GM19468 (cell line): ENCODE measurements at regions not wholly inside any gene's neighbourhood (a gene's known extent, or its start where the extent isn't known, plus 50 kb on each side); places are given as distances from the start of the nearest gene placed in this dataset.

ENCODE experiments used
- ATAC-seq: cut with Tn5 transposase; IDR thresholded peaks from one replicate; pipeline ENCODE4 v1.9.1; 2021; ENCODE audit warnings: mild to moderate bottlenecking, moderate library complexity, moderate number of reproducible peaks; ENCODE audit not compliant: unreplicated experiment; ENCODE audit errors: extremely low read depth

DNA sequence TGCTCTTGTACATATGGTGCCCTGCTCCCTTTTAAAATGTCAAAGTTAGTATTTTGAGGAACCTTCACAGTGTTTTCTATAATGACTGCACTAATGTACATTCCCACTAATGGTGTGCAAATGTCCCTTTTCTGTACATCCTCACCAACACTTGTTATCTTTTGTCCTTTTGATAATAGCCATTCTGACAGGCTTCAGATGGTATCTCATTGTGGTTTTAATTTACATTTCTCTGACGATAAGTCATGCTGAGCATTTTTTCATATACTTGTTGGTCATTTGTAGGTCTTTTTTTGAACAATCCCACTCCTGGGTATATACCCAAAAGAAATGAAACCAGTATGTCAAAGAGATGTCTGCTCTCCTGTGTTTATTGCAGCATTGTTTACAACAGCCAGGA lies 268.3 kb downstream of the FBXO15 start:
- no peak for ATAC-seq

DNA sequence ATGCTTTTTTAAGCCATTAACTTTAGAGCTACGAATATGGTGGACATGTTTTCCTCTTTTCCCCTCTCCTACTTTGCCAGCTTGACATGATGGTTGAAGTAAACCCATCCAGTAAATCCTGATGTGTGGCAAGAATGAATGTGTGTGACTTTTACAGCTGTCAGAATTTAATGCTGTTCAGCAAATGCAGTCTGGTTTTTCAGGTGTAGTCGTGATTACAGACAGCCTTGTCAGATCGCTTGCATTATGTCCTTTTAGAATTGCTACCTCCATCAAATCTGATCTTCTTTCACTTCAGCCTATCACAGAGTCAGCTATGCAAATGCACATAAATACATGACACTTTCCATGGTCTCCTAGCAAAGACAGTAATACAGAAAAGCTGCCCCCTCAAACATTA lies 278.5 kb downstream of the FBXO15 start:
- no peak for ATAC-seq

DNA sequence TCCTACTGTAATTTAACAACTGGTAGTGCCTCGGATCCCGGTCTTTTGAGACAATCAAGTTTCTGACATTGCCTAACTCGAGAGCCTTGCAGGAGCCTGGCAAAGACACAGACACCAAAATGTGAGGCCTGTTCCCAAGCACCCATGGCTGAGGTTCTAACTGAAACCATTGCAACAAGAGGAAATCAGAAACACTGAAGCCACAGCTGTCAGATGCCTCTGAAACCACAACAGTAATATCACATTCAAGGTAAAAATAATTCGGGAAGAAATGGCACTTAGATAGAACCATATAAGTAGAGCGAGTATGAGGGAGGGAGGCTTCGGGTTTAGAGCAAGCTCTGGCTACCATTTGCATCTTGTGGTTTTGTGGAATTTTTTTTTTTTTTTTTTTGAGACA lies 285.9 kb downstream of the FBXO15 start:
- no peak for ATAC-seq

GRCh38 chr18:73859837-73860397 lies 287.7 kb downstream of the FBXO15 start:
- no peak for ATAC-seq

GRCh38 chr18:73852789-73853549 lies 294.7 kb downstream of the FBXO15 start:
- no peak for ATAC-seq

- ATAC-seq: no peak
Measured at GRCh38 chr18:73850782-73851181, 296.9 kb downstream of the FBXO15 start.

- no peak for ATAC-seq
Measured at GRCh38 chr18:73848656-73849055, 299.0 kb downstream of the FBXO15 start.

DNA sequence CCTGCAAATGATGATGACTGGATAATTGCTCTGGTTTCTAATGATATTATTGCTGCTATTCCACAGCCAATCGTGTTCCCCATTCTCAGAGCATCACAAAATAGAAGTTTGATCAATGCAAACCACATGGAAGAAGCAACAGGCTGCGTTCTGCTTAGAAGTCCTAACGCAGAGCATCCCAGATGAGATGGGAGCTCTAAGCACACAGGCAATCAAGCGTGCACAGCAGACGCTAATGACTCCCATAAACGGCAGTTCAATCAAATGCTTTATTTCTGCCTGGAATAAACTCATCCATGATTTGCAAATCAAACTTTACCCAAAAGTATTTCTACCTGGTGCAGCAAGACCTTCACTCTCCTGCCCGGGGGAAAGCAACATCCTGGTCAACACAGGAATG lies 304.2 kb downstream of the FBXO15 start:
- no peak for ATAC-seq

DNA sequence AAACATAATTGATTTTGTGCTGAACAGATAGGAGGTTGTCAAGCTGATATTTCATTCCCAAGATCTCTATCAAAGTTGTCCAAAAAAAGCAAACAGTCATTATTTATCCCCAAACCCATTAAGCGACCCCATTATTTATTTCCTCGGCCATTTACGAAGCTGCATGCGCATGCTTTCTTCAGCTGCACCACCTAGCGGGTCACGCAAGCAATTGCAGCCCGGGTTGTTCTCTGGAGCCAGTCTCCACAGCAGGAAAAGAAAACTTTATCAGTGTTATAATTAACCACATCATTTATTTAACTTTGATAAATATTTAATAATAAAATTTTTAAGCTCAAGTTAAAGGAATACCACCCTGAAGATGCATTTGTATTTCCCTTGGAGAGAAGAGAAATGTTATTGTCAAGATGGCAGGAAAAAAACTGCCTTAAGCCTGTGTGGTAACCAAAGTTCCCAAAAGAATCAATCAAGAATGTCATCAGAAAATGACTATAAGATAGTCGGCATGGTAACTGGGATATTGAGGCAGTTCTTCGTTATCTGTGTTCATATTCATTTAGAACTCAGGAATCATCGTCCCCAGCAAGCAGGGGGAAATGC lies 304.7 kb downstream of the FBXO15 start:
- peak; percentile 51 for ATAC-seq

DNA sequence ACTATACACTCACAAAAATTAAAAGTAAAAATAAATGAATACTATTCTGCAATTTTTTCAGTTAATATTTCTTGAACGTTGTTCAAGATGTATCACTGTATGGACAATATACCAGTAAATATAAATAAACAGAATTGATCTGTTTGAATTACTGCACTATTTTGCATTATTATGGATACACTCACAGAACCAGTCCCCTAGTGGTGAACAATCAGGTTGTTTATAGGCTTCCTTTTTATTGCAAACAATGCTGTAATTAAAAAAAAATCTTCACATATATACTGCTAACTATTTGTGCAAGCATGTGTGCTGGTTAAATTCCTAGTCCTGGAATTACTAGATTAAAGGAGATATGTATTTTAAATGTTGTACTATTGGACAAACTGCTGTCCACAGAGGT lies 306.0 kb downstream of the FBXO15 start:
- no peak for ATAC-seq

DNA sequence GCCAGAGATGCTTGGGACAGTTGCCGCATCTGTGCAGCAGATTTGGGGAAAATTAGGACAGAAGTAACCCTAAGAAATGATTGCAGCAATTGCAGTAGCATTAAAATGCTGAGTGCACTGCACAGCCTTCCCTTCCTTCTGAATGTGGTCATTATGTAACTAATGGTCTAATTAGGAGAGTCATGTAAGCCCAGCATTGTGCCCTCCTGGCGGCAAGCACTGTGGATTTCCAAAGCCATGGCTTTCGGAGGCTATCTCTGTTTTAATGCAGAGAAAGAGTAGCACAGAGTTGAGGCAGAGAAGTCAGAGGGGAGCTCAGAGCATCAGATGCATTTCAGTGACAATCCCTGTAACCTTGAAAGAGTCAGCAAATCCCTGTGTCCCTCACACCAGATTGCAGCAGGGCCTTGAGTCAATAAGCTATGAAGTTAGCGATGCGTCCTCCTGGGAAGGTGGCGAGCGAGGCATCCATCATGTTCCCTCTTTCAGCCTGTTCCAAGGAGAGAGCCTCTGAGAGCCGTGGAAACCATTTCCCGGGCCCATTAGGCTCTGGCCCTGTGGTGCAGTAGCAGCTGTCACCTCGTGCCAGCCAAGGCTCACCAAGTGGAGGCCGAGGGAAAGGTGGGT lies 307.2 kb downstream of the FBXO15 start:
- no peak for ATAC-seq

DNA sequence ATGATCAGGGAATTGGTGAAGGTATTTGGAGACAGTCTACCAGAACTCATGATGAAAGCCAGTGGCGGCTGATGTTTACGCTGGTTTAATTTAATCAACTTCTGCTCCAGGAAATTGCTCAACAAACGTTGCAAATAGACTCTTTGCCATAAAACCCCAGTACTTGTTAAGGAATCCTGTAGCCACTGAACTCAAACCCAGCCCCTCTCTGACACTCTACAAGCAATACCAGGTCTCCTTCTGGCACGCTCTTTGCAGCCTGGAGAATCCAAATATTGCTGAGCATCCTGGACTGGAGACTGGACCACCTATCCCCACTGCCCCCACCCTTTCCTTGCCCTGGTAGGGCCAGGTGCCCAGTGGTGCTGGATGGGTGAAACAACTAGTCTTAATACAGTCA lies 308.2 kb downstream of the FBXO15 start:
- ATAC-seq: no peak

DNA sequence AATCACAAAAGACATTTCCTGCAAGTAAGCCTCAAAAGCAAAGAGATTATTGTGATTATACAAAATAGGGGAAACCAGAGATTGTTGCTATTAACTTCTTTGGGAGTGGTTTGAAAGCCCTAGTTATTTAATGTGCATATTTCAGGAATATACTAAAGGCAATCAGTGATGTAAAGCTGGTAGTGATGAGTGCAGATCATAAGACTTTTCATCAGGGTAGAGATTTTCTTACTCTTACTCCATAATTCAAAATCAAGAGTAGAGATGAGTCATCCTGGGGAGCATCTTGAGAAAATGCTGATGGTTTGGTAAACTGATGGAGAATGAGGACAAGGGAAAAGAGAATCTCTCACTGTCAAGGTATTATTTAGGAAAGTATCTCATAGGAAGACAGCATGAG lies 309.5 kb downstream of the FBXO15 start:
- ATAC-seq: no peak

GRCh38 chr18:73835656-73836364 lies 311.8 kb downstream of the FBXO15 start:
- ATAC-seq: no peak

DNA sequence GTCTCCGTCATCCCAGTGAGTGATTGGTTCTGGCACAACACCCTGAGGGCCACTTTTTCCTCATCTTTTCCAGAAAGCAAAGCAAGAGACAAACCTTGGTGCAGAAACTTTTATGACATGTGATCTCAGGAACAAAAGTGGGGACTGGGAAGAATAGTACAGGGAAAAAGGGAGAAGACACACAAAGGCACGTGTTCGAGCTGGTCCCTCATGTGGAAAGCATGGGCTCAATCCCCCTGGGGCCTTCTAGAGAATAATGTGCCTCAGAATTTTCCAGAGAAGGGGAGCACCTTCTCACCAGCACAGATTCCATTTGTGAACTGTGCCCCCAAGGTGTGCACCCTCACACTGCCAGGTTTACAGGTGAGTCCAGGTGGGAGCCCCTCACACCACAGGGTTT lies 312.6 kb downstream of the FBXO15 start:
- no peak for ATAC-seq

DNA sequence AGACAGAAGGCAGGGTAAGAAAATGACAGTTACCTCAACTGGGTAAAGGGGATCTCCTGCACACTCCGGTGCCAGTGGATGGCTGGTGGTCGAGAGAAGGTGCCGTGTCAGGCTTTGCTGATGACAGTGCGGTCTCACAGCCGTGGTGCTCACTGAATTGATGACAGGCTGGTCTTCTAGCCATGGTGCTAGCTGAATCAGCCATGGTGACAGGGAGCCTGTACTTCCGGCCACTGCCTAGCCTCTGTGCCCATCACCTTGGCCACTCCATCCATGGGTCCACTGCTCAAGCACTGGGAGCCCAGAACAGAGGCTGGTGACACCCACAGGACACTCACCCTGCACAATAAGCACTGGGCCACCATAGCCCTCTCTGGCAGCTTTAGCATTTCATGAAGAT lies 315.9 kb downstream of the FBXO15 start:
- no peak for ATAC-seq

- no peak for ATAC-seq
Measured at GRCh38 chr18:73829146-73829545, 318.5 kb downstream of the FBXO15 start.

DNA sequence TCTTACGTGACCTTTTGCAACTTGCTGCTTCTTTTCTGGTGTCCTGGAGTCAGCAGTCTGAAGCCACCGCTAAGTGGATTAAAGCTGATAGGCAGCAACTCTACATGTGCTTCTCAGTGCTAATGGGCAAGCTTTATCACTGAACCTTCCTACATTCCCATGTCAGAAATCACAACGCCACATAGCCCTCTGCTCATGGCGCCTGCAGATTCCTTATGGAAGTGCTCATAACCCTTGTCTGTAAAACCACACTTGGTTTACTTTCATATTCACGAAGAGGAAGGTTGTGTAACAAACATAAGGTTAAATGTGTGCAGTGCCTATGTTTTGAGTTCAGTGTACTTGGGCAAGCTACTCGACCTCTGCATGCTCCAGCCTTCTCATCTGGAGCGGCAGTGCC lies 319.8 kb downstream of the FBXO15 start:
- no peak for ATAC-seq

DNA sequence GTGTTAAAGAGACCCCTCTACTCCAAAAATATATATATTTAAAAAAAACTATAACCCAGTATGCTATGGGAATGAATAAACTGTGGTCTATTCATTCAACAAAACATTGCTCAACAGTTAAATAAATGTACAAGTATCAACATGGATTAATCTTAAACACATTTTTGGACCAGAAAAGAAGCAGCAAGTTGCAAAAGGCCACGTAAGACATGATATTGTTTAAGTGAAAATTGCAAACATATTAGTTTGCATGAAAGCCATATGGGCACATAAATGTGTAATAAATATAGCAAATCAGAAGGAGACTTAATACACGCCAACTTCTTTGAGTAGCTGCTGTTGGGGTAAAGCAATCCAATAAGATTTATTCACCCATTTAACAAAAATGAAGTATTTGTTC lies 321.5 kb downstream of the FBXO15 start:
- no peak for ATAC-seq

- no peak for ATAC-seq
Measured at GRCh38 chr18:73824671-73825070, 323.0 kb downstream of the FBXO15 start.

DNA sequence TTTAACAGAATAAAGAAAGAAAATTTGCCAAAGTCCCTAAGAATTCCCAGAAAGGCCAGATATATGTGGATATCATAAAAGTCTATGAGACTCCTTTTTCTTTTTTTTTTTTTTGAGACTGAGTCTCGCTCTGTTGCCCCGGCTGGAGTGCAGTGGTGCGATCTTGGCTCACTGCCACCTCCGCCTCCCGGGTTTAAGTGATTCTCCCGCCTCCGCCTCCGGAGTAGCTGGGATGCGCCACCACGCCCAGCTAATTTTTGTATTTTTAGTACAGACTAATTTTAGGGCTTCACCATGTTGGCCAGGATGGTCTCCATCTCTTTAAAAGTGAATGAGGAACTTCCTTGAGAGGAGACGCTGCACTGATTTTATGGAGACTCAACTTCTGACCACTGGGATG lies 335.2 kb downstream of the FBXO15 start:
- no peak for ATAC-seq
